ENCODE measurements at regions not wholly inside any gene's neighbourhood (a gene's known extent, or its start where the extent isn't known, plus 50 kb on each side); places are given as distances from the start of the nearest gene placed in this dataset.

- TF ChIP-seq CTCF (IDR thresholded peaks at IDR 0.05; ENCODE audit: borderline replicate concordance, control extremely low read depth, extremely low read depth, insufficient read depth, missing control alignments), result no peak
- DNase-seq (ENCODE audit: low spot score), result no peak
- in situ Hi-C loops (cut with MboI; ENCODE audit: low sequenced_read_pairs, unreplicated experiment), result no loop called here
These were observed 106.9 kb downstream of the KDR start for GRCh38 chr4:55018521-55018920.

- no peak for DNase-seq (ENCODE audit: low spot score)
- no peak for TF ChIP-seq CTCF (IDR thresholded peaks at IDR 0.05; ENCODE audit: borderline replicate concordance, control extremely low read depth, extremely low read depth, insufficient read depth, missing control alignments)
- in situ Hi-C loops (cut with MboI; ENCODE audit: low sequenced_read_pairs, unreplicated experiment), result no loop called here
These were observed 108.0 kb downstream of the KDR start for GRCh38 chr4:55017406-55017805.

GRCh38 chr4:55016131-55016530 is 109.3 kb downstream of the KDR start:
- DNase-seq (ENCODE audit: low spot score), result no peak
- TF ChIP-seq CTCF (IDR thresholded peaks at IDR 0.05; ENCODE audit: borderline replicate concordance, control extremely low read depth, extremely low read depth, insufficient read depth, missing control alignments), result no peak
- in situ Hi-C loops (cut with MboI; ENCODE audit: low sequenced_read_pairs, unreplicated experiment), result no loop called here

- in situ Hi-C loops (cut with MboI; ENCODE audit: low sequenced_read_pairs, unreplicated experiment), result no loop called here
- DNase-seq (ENCODE audit: low spot score), result no peak
These were observed 110.5 kb downstream of the KDR start for GRCh38 chr4:55014876-55015275.

GRCh38 chr4:55013431-55013955 is 111.9 kb downstream of the KDR start:
- no peak for TF ChIP-seq CTCF (IDR thresholded peaks at IDR 0.05; ENCODE audit: borderline replicate concordance, control extremely low read depth, extremely low read depth, insufficient read depth, missing control alignments)
- in situ Hi-C loops (cut with MboI; ENCODE audit: low sequenced_read_pairs, unreplicated experiment), result no loop called here
- DNase-seq (ENCODE audit: low spot score), result no peak

More at GRCh38 chr4:55014876-55015275, 110.5 kb downstream of the KDR start:
- no peak for TF ChIP-seq CTCF (IDR thresholded peaks at IDR 0.05; ENCODE audit: borderline replicate concordance, control extremely low read depth, extremely low read depth, insufficient read depth, missing control alignments)

GRCh38 chr4:55012363-55013230 is 112.8 kb downstream of the KDR start:
- no peak for TF ChIP-seq CTCF (IDR thresholded peaks at IDR 0.05; ENCODE audit: borderline replicate concordance, control extremely low read depth, extremely low read depth, insufficient read depth, missing control alignments)
- in situ Hi-C loops (cut with MboI; ENCODE audit: low sequenced_read_pairs, unreplicated experiment), result no loop called here
- no peak for DNase-seq (ENCODE audit: low spot score)

Measured in GM13976 (cell line).